ENCODE measurements at regions not wholly inside any gene's neighbourhood (a gene's known extent, or its start where the extent isn't known, plus 50 kb on each side); places are given as distances from the start of the nearest gene placed in this dataset.

DNA sequence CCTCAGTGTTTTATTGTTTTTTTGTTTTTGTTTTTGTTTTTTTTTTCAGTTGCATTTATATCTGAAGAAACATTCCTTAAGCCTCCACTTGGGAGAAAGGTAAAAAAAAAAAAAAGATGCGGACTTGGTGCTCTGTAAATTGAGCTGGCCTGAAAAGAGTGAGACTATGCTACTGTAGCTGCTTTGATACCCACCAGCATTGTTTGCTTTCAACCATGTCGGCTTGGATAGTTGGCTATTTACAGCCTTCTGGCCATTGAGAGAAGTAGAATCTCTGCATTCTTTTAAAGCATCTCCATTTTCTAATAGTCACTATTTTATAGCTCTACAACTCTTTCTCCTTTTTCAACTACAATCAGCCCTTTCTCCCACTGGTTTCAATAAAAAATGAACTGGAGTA, 149.6 kb downstream of the ZIC4 start:
- no peak for TF ChIP-seq EZH2 (IDR thresholded peaks at IDR 0.05)
- TF ChIP-seq POLR2AphosphoS5 (IDR thresholded peaks at IDR 0.05; ENCODE audit: borderline replicate concordance, low read depth, low read length): no peak
